Fibroblast of mammary gland (primary cell): ENCODE measurements at regions not wholly inside any gene's neighbourhood (a gene's known extent, or its start where the extent isn't known, plus 50 kb on each side); places are given as distances from the start of the nearest gene placed in this dataset.

Experiments used
- DNase-seq: peaks from one replicate; pipeline ENCODE4 v3.0.0-alpha.2; 2010; ENCODE audit warnings: low read depth
- H3K4me3 ChIP-seq: 2 replicates; pipeline ENCODE4 v1.5.1; 2011; ENCODE audit warnings: low read depth, mild to moderate bottlenecking, low read length, moderate library complexity; ENCODE audit not compliant: control insufficient read depth
- TF ChIP-seq, protein P1 (sequence below): conservative IDR thresholded peaks from 2 replicates; pipeline ENCODE4 v1.5.1; 2011; ENCODE audit warnings: low read depth, low read length, inconsistent platforms; ENCODE audit not compliant: control insufficient read depth, insufficient read depth

GRCh38 chrX:113892401-113892800 lies 691.5 kb upstream of the HTR2C start:
- DNase-seq, result no peak
- TF ChIP-seq, protein P1, sequence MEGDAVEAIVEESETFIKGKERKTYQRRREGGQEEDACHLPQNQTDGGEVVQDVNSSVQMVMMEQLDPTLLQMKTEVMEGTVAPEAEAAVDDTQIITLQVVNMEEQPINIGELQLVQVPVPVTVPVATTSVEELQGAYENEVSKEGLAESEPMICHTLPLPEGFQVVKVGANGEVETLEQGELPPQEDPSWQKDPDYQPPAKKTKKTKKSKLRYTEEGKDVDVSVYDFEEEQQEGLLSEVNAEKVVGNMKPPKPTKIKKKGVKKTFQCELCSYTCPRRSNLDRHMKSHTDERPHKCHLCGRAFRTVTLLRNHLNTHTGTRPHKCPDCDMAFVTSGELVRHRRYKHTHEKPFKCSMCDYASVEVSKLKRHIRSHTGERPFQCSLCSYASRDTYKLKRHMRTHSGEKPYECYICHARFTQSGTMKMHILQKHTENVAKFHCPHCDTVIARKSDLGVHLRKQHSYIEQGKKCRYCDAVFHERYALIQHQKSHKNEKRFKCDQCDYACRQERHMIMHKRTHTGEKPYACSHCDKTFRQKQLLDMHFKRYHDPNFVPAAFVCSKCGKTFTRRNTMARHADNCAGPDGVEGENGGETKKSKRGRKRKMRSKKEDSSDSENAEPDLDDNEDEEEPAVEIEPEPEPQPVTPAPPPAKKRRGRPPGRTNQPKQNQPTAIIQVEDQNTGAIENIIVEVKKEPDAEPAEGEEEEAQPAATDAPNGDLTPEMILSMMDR, result no peak
- no peak overlapping the region for H3K4me3 ChIP-seq

GRCh38 chrX:113873056-113873455 lies 710.8 kb upstream of the HTR2C start:
- TF ChIP-seq, protein P1, result no peak
- H3K4me3 ChIP-seq, result no peak overlapping the region
- no peak for DNase-seq

DNA sequence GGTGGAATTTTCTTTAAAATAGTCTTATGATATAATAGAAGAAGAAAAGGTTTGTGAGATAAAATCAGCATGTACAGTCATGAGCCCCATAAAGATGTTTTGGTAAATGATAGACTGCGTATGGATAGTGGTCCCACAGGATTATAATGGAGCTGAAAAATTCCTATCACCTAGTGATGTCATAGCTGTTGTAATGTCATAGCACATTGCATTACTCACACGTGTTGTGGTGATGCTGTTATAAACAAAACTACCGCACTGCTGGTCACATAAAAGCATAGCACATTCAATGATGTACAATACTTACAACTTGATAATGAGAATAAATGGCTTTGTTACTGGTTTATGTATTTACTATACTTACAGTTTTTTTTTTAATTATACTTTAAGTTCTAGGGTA lies 715.2 kb upstream of the HTR2C start:
- DNase-seq, result no peak
- TF ChIP-seq, protein P1, result no peak
- H3K4me3 ChIP-seq, result no peak overlapping the region

GRCh38 chrX:113868177-113868576 lies 715.7 kb upstream of the HTR2C start:
- no peak overlapping the region for H3K4me3 ChIP-seq
- DNase-seq, result no peak
- TF ChIP-seq, protein P1, result no peak

DNA sequence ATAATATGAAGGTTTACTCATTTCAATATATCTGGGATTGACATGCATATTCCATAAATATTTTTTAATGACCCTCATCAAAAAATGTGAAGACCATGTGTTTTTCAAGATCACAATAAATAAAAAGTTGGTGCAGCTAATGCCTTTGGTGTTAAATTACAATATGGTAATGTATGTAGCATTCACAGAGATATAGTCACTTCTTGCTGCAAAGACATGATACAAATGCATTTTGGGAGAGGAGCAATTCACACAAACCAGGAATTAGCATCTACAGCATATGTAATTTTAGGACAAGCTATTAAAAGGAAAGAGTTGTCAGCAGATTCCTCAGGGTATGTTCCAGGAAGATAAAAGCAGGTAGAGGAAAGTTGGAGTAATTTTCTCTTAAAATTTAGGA lies 734.5 kb upstream of the HTR2C start:
- no peak overlapping the region for H3K4me3 ChIP-seq
- DNase-seq, result no peak
- TF ChIP-seq, protein P1, result no peak

- TF ChIP-seq, protein P1, result no peak
- DNase-seq, result peak; percentile 10
Measured at GRCh38 chrX:113833096-113834055, 750.5 kb upstream of the HTR2C start.

DNA sequence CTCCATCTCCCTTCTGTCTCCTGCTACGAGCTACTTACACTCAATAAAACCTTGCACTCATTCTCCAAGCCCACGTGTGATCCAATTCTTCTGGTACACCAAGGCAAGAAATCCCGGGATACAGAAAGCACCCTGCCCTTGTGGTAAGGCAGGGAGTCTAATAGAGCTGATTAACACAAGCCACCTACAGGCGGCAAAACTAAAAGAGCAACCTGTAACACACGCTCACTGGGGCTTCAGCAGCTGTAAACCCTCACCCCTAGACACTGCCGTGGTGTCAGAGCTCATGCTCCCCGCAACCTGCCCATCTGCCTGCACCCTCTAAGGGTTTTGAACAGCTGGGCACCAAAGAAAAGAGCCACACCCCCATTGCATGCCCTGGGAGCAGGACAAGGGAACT lies 755.4 kb upstream of the HTR2C start:
- no peak overlapping the region for H3K4me3 ChIP-seq
- no peak for DNase-seq
- TF ChIP-seq, protein P1, result no peak

More at GRCh38 chrX:113833096-113834055, 750.5 kb upstream of the HTR2C start:
- H3K4me3 ChIP-seq, result no peak overlapping the region
